Heart left ventricle (tissue), 16 donors: ENCODE measurements at regions not wholly inside any gene's neighbourhood (a gene's known extent, or its start where the extent isn't known, plus 50 kb on each side); places are given as distances from the start of the nearest gene placed in this dataset.
A peak's percentile ranks its signal among the peaks of the same experiment; 100 is the strongest.
"Not testable (repeated sequence)": the region's sequence is repeated elsewhere in the genome, so short reads cannot be mapped to it uniquely, and the experiment has no call there.

ENCODE experiments used
- ATAC-seq, 4 donors: fragments of 200-7000 bp; cut with Tn5 transposase; one replicate each; pipeline ENCODE4 v1.9.1; 2020 to 2022; ENCODE audit warnings: moderate library complexity in 4 of 4, mild to moderate bottlenecking in 3 of 4, moderate number of reproducible peaks in 1 of 4
- DNase-seq, 5 donors: peaks; one replicate each; pipeline ENCODE4 v3.0.0-alpha.2; 2020
- H3K27ac ChIP-seq, 12 donors: fragments of 200-600 bp; sonication (generic) in 4 of 12; one replicate each; pipeline versions ENCODE4 v1.5.0 to v1.8.0; 2016 to 2022; ENCODE audit warnings: mild to moderate bottlenecking in 2 of 12
- H3K27me3 ChIP-seq, 9 donors: fragments of 200-600 bp; sonication (generic) in 2 of 9; one replicate each; pipeline versions ENCODE4 v1.5.1 to v1.8.0; 2016 to 2022; ENCODE audit warnings: mild to moderate bottlenecking in 3 of 9
- H3K36me3 ChIP-seq, 9 donors: fragments of 200-600 bp; sonication (generic) in 2 of 9; one replicate each; pipeline versions ENCODE4 v1.5.0 to v1.8.0; 2018 to 2022; ENCODE audit warnings: mild to moderate bottlenecking in 2 of 9
- H3K4me1 ChIP-seq, 12 donors: fragments of 200-600 bp; sonication (generic) in 4 of 12; one replicate each; pipeline versions ENCODE4 v1.5.0 to v1.8.0; 2016 to 2022; ENCODE audit warnings: mild to moderate bottlenecking in 3 of 12
- H3K4me3 ChIP-seq, 12 donors: fragments of 200-600 bp; sonication (generic) in 4 of 12; one replicate each; pipeline versions ENCODE4 v1.5.0 to v1.8.0; 2017 to 2022; ENCODE audit warnings: mild to moderate bottlenecking in 9 of 12, moderate library complexity in 4 of 12
- H3K9me3 ChIP-seq, 12 donors: fragments of 200-600 bp; sonication (generic) in 4 of 12; one replicate each; pipeline versions ENCODE4 v1.5.0 to v1.8.0; 2016 to 2022; ENCODE audit warnings: mild to moderate bottlenecking in 1 of 12
- POLR2A ChIP-seq, 2 donors: fragments of 450-650 bp; IDR thresholded peaks; one replicate each; pipeline ENCODE4 v1.6.1; 2017; ENCODE audit warnings: antibody characterized with exemption in 2 of 2, mild to moderate bottlenecking in 2 of 2, moderate library complexity in 2 of 2
- WGBS, 4 donors: extraction: QIAGEN DNeasy Blood & Tissue Kit in 2 of 4; methylation state at CpG; one replicate each; pipeline versions ENCODE4 v1.1.5 to v1.1.7; 2013 to 2018; 5-methylcytosine and 5-hydroxymethylcytosine counted together
- intact Hi-C, 10 donors: fragments of 100-400 bp; cut with DNase I; formaldehyde crosslinking; loops; one replicate each; pipeline versions ENCODE4 v1.11.1 to v1.14.2; 2022
- TF ChIP-seq, protein P1 (sequence below), 12 donors: fragments of 200-600 bp; sonication (generic) in 4 of 12; IDR thresholded peaks; one replicate each; pipeline versions ENCODE4 v1.5.0 to v1.8.0; 2018 to 2022; ENCODE audit warnings: antibody characterized with exemption in 12 of 12, mild to moderate bottlenecking in 5 of 12
- donor health status: ischemic (EF 13 %, LVEDD 7.1; RV severe dilation, severe dysfunction).
- donor health status: healthy with polysubstance abuse.
- donor health status: DM: no; HTN: yes; CAD: no.
- donor health status: DM: no; HTN: no; CAD: no.
- donor health status: ischemic (EF 25% LVEDD 6.9; RV normal size, moderate dysfunction).
- donor health status: ischemic (EF 25% LVEDD 5.7; RV mildly dilated, moderate dysfunction).
- donor health status: healthy.
- donor health status: DM: yes; HTN: yes; CAD: no.
- donor health status: ischemic (EF 35%, LVEDD 5.7; RV mildly dilated, moderate dysfunction).
- donor health status: nonischemic (EF 11% LVEDD 7.7; RV severe dilation, severe dysfunction).
- donor health status: DM: yes; HTN: yes; CAD: no.
- donor health status: PGD.
- donor health status: ischemic (EF 29% LVEDD 5.4; RV normal size, mild dysfunction).
- donor health status: nonischemic (EF 23%, LVEDD 6.1; RV moderate dilation, normal function).

DNA sequence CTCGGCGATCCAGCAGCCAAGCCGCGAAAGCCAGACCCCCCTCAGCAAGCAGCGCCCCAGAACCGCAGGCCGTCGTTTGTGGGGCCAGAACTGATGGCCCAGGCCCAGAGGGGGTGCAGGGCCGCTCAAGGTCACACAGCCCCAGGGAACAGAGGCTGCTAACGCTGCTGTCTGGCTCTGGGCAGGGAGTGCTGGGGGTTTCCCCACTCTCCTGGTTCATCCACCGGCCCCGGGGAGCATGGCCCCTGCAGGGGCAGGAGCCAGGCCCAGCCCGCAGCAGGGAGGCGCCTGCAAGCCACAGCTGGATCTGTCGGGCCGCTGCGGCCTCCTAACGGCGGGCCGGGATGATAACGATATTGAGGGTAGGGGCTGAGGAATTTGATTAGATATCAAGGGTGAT, 64.8 kb upstream of the IGFBPL1 start:
- H3K27ac ChIP-seq, result no peak overlapping the region
- no peak overlapping the region for H3K4me3 ChIP-seq
- WGBS, 4 donors, result 68 to 91% (median 70%) methylated on average over 5 to 21 of the region's 21 CpGs
- intact Hi-C loops, result no loop called here
- H3K9me3 ChIP-seq, result peaks cover 0 to 4% (median 0%) of the 10 kb centered on the region in 12 donors
- no peak for DNase-seq
- H3K27me3 ChIP-seq, result peaks cover 0 to 23% (median 0%) of the 10 kb centered on the region in 9 donors
- peak in 1 of 4 donors; percentile 31 for ATAC-seq
- H3K4me1 ChIP-seq, result no peaks in the 10 kb centered on the region
- H3K36me3 ChIP-seq, result no peaks in the 10 kb centered on the region
- TF ChIP-seq, protein P1, sequence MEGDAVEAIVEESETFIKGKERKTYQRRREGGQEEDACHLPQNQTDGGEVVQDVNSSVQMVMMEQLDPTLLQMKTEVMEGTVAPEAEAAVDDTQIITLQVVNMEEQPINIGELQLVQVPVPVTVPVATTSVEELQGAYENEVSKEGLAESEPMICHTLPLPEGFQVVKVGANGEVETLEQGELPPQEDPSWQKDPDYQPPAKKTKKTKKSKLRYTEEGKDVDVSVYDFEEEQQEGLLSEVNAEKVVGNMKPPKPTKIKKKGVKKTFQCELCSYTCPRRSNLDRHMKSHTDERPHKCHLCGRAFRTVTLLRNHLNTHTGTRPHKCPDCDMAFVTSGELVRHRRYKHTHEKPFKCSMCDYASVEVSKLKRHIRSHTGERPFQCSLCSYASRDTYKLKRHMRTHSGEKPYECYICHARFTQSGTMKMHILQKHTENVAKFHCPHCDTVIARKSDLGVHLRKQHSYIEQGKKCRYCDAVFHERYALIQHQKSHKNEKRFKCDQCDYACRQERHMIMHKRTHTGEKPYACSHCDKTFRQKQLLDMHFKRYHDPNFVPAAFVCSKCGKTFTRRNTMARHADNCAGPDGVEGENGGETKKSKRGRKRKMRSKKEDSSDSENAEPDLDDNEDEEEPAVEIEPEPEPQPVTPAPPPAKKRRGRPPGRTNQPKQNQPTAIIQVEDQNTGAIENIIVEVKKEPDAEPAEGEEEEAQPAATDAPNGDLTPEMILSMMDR (IDR thresholded peaks at IDR 0.05), result no peak
- TF ChIP-seq POLR2A (IDR thresholded peaks at IDR 0.05), result no peak

DNA sequence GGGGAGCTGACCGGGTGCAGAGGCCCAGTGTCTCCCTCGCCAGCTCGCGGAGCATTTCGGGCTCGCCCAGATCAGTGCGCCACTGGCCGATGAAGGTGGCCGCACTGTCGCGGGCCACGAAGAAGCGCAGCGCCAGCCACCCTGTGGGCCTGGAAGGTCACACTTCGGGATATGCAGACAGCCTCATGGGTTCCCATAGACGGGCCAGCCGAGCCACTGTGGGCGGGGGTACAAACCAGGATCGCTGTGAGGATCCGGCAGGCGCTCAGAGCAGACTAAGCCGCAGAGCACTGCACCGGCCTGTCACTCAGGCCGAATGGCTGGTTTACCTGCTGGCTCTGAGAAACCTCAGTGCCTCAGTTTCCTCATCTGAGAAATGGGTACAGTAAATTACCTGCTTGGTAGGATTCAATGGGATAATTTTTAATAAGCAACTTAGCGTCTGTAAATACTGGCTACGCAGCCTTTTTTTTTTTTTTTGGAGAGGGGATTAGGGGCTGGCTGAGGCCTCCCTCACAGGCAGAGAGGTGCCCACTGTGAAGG, 64.0 kb upstream of the IGFBPL1 start:
- intact Hi-C loops, result no loop called here
- WGBS, 4 donors, result 82 to 97% (median 88%) methylated on average over 8 to 26 of the region's 26 CpGs
- TF ChIP-seq POLR2A (IDR thresholded peaks at IDR 0.05), result no peak
- TF ChIP-seq, protein P1 (IDR thresholded peaks at IDR 0.05), result no peak
- peaks cover 0 to 23% (median 0%) of the 10 kb centered on the region in 9 donors for H3K27me3 ChIP-seq
- no peak overlapping the region for H3K4me3 ChIP-seq
- H3K36me3 ChIP-seq, result no peaks in the 10 kb centered on the region
- peaks cover 0 to 4% (median 0%) of the 10 kb centered on the region in 12 donors for H3K9me3 ChIP-seq
- DNase-seq, result no peak
- H3K27ac ChIP-seq, result no peak overlapping the region
- ATAC-seq, result no peak
- no peaks in the 10 kb centered on the region for H3K4me1 ChIP-seq

DNA sequence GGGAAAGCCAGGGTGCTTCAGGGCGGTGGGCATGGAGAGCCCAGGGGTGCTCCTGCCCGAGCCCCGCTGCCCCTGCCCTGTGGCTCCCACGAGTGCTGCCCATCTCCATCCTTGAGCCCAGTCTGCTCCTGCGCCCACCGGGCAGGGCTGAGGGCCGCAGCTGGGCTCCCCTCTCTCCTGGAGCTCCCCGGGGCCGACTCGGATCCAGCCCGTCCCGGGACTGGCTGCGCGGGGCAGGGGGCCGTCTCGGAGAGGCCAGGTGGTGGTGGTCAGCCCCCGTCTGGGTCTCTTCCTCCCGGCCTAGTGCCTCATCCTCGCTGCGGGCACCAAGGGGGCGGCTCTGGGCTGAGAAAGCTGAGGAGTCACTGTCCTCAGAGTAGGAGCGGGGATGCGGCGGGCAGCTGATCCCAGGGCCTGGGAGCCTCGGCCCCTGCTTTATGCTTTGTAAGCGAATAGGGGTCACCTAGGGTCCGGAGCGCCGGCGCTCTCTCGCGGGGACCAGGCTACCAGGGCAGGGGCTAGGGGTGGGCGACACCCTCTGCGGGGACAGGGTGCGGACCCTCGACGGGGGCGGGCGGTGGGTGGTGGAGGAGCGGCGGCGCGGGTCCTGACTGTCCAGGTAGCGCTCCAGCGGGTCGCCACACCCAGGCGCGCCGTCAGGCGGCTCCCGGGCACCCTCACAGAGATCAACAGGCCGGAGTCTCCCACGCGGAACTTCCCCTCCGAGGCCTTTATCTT, 63.3 kb upstream of the IGFBPL1 start:
- intact Hi-C loops, H3K9me3 ChIP-seq, H3K36me3 ChIP-seq, H3K4me1 ChIP-seq, H3K27ac ChIP-seq, DNase-seq, H3K4me3 ChIP-seq: not testable (repeated sequence)
- H3K27me3 ChIP-seq, result peaks cover 0 to 23% (median 0%) of the 10 kb centered on the region in 9 donors
- peak in 1 of 4 donors; percentile 33 for ATAC-seq
- 66 to 85% (median 73%) methylated on average over 20 to 55 of the region's 55 CpGs for WGBS, 4 donors

DNA sequence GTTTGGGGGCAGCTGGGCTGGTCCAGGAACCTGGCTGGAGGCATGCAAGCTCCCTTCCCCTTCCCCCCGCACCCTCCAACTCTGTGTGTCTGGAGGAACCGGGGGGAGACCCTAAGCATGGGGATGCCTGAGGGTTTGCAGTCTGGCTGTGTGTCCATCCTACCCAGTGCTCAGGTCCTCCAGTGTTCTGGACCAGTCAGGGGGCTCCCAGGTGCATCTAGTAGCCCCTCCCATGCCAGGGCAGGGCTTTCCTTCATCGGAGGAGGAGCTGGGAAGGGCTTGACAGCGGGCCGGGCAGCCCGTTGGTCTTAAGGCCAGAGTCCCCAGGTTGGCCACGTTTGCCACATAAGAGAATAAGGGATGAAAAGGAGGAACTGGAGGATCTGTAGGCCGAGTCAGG, 62.6 kb upstream of the IGFBPL1 start:
- DNase-seq (no peak), ATAC-seq (no peak)
- Histone ChIP-seq H3K4me3 (no peak overlapping the region), H3K27ac (no peak overlapping the region), H3K36me3 (no peaks in the 10 kb centered on the region), H3K9me3 (peaks cover 0 to 3% (median 0%) of the 10 kb centered on the region in 12 donors), H3K4me1 (no peaks in the 10 kb centered on the region), H3K27me3 (peaks cover 0 to 25% (median 0%) of the 10 kb centered on the region in 9 donors)
- 68 to 84% (median 75%) methylated on average over 7 to 8 of the region's 8 CpGs for WGBS, 4 donors
- TF ChIP-seq, protein P1 (IDR thresholded peaks at IDR 0.05), result no peak
- TF ChIP-seq POLR2A (IDR thresholded peaks at IDR 0.05), result no peak
- intact Hi-C loops, result no loop called here
